ENCODE measurements at regions not wholly inside any gene's neighbourhood (a gene's known extent, or its start where the extent isn't known, plus 50 kb on each side); places are given as distances from the start of the nearest gene placed in this dataset.

- POLR2A ChIA-PET, result no interaction called here
- Histone ChIP-seq H3K27me3 (replicated peaks in 1 of 4; ENCODE audit: control extremely low read depth in 1 of 4, control insufficient read depth in 3 of 4, insufficient read depth in 4 of 4, low read length in 3 of 4) (no peaks in the 10 kb centered on the region), H3K9ac (ENCODE audit: low read length) (no peak overlapping the region), H3K4me2 (replicated peaks; ENCODE audit: low read depth, low read length, poor library complexity, severe bottlenecking) (no peak overlapping the region), H3K79me2 (ENCODE audit: control insufficient read depth, insufficient read depth, low read length) (no peaks in the 10 kb centered on the region), H3K9me3 (ENCODE audit: control extremely low read depth in 1 of 3, control insufficient read depth in 2 of 3, insufficient read depth in 1 of 3, low read length in 2 of 3) (no peaks in the 10 kb centered on the region), H2AFZ (ENCODE audit: insufficient read depth, low read depth, low read length, poor library complexity, severe bottlenecking) (no peak overlapping the region), H3K4me3 (ENCODE audit: control extremely low read depth in 1 of 5, extremely low read depth in 1 of 5, insufficient read depth in 1 of 5, low read depth in 2 of 5, low read length in 4 of 5) (no peak overlapping the region), H3K27ac (ENCODE audit: low read length in 2 of 2) (no peak overlapping the region), H4K20me1 (ENCODE audit: control insufficient read depth, insufficient read depth, low read length, poor library complexity, severe bottlenecking) (no peaks in the 10 kb centered on the region), H3K4me1 (ENCODE audit: control insufficient read depth in 2 of 2, insufficient read depth in 2 of 2, low read length in 2 of 2) (no peaks in the 10 kb centered on the region), H3K36me3 (replicated peaks in 1 of 2; ENCODE audit: control extremely low read depth in 1 of 2, control insufficient read depth in 1 of 2, extremely low read depth in 1 of 2, insufficient read depth in 2 of 2, low read length in 1 of 2) (no peaks in the 10 kb centered on the region)
- Mint-ChIP-seq H3K4me1 (no peaks in the 10 kb centered on the region), H3K9me3 (ENCODE audit: insufficient read depth) (peaks cover 4% of the 10 kb centered on the region), H3K27me3 (no peaks in the 10 kb centered on the region), H3K27ac (no peak overlapping the region), H3K4me3 (no peak overlapping the region)
- intact Hi-C loops (cut with micrococcal nuclease), result no loop called here
- ATAC-seq (ENCODE audit: low read depth) (no peak), DNase-seq (no peak)
- CTCF ChIA-PET, result no interaction called here
- no CpG with 5 or more reads among the region's 1 CpG for WGBS (ENCODE audit: insufficient coverage)
- TF ChIP-seq CTCF (IDR thresholded peaks at IDR 0.05) (no peak), EZH2 (IDR thresholded peaks at IDR 0.05; ENCODE audit: borderline replicate concordance, insufficient read depth, low read depth, low read length, poor library complexity, severe bottlenecking) (no peak)
Measured at GRCh38 chr1:72780212-72780611, 497.9 kb upstream of the NEGR1 start.

GRCh38 chr1:72777918-72778317, 495.6 kb upstream of the NEGR1 start:
- H3K4me3 Mint-ChIP-seq, result no peak overlapping the region
- H3K27ac Mint-ChIP-seq, result no peak overlapping the region
- no peak for TF ChIP-seq EZH2 (IDR thresholded peaks at IDR 0.05; ENCODE audit: borderline replicate concordance, insufficient read depth, low read depth, low read length, poor library complexity, severe bottlenecking)
- TF ChIP-seq CTCF (IDR thresholded peaks at IDR 0.05), result no peak
- intact Hi-C loops (cut with micrococcal nuclease), result no loop called here
- no peak overlapping the region for H3K4me2 ChIP-seq (replicated peaks; ENCODE audit: low read depth, low read length, poor library complexity, severe bottlenecking)
- no peak for DNase-seq
- H3K36me3 ChIP-seq (replicated peaks in 1 of 2; ENCODE audit: control extremely low read depth in 1 of 2, control insufficient read depth in 1 of 2, extremely low read depth in 1 of 2, insufficient read depth in 2 of 2, low read length in 1 of 2), result no peaks in the 10 kb centered on the region
- no peaks in the 10 kb centered on the region for H3K9me3 ChIP-seq (ENCODE audit: control extremely low read depth in 1 of 3, control insufficient read depth in 2 of 3, insufficient read depth in 1 of 3, low read length in 2 of 3)
- H3K9ac ChIP-seq (ENCODE audit: low read length), result no peak overlapping the region
- CTCF ChIA-PET, result no interaction called here
- no peaks in the 10 kb centered on the region for H3K79me2 ChIP-seq (ENCODE audit: control insufficient read depth, insufficient read depth, low read length)
- no peak overlapping the region for H3K27ac ChIP-seq (ENCODE audit: low read length in 2 of 2)
- H3K9me3 Mint-ChIP-seq (ENCODE audit: insufficient read depth), result peaks cover 3% of the 10 kb centered on the region
- no peaks in the 10 kb centered on the region for H3K27me3 ChIP-seq (replicated peaks in 1 of 4; ENCODE audit: control extremely low read depth in 1 of 4, control insufficient read depth in 3 of 4, insufficient read depth in 4 of 4, low read length in 3 of 4)
- no peak overlapping the region for H3K4me3 ChIP-seq (ENCODE audit: control extremely low read depth in 1 of 5, extremely low read depth in 1 of 5, insufficient read depth in 1 of 5, low read depth in 2 of 5, low read length in 4 of 5)
- no peaks in the 10 kb centered on the region for H3K4me1 Mint-ChIP-seq
- no peak overlapping the region for H2AFZ ChIP-seq (ENCODE audit: insufficient read depth, low read depth, low read length, poor library complexity, severe bottlenecking)
- H3K4me1 ChIP-seq (ENCODE audit: control insufficient read depth in 2 of 2, insufficient read depth in 2 of 2, low read length in 2 of 2), result no peaks in the 10 kb centered on the region
- H4K20me1 ChIP-seq (ENCODE audit: control insufficient read depth, insufficient read depth, low read length, poor library complexity, severe bottlenecking), result no peaks in the 10 kb centered on the region
- POLR2A ChIA-PET, result no interaction called here
- H3K27me3 Mint-ChIP-seq, result no peaks in the 10 kb centered on the region
- no peak for ATAC-seq (ENCODE audit: low read depth)

Measured in B cell (primary cell).